ENCODE measurements at regions not wholly inside any gene's neighbourhood (a gene's known extent, or its start where the extent isn't known, plus 50 kb on each side); places are given as distances from the start of the nearest gene placed in this dataset.

- no peak for TF ChIP-seq ZNF138 (CRISPR knock-in tag; conservative IDR thresholded peaks at IDR 0.05)
- ChIA-PET POLR2A (no interaction called here), CTCF (interaction anchor here (0.5 to 2.1 kb wide), 16 partner anchors 14 to 173 kb away, joined by 3 to 14 read pairs (median 4); partner anchors contain the start of genes BOLA3 and DGUOK)
- DNase-seq (ENCODE audit: low spot score), result no peak
- H3K9me3 Mint-ChIP-seq, result no peaks in the 10 kb centered on the region
- no peaks in the 10 kb centered on the region for H3K27me3 Mint-ChIP-seq (ENCODE audit: low read depth)
- peak overlapping the region; percentile 69; the same call in 1 of the 2 replicates for H3K27ac Mint-ChIP-seq
- H3K36me3 Mint-ChIP-seq, result peaks cover 6% of the 10 kb centered on the region
- no peaks in the 10 kb centered on the region for H3K4me1 Mint-ChIP-seq
- ATAC-seq, result peak; percentile 64
- H3K4me3 Mint-ChIP-seq, result no peak overlapping the region
Observed at GRCh38 chr2:74080346-74080745, 67.4 kb downstream of the BOLA3 start.

- no peak overlapping the region; the same call in 1 of the 2 replicates for H3K27ac Mint-ChIP-seq
- ChIA-PET POLR2A (no interaction called here), CTCF (interaction anchor here (0.5 to 2.1 kb wide), 16 partner anchors 15 to 174 kb away, joined by 3 to 14 read pairs (median 4); partner anchors contain the start of genes BOLA3 and DGUOK)
- no peaks in the 10 kb centered on the region for H3K4me1 Mint-ChIP-seq
- H3K27me3 Mint-ChIP-seq (ENCODE audit: low read depth), result no peaks in the 10 kb centered on the region
- peaks cover 6% of the 10 kb centered on the region for H3K36me3 Mint-ChIP-seq
- no peak for ATAC-seq
- TF ChIP-seq ARID4B (CRISPR knock-in tag; IDR thresholded peaks at IDR 0.05; ENCODE audit: borderline replicate concordance), result no peak
- TF ChIP-seq CREM (CRISPR knock-in tag; IDR thresholded peaks at IDR 0.05), result no peak
- no peak for TF ChIP-seq OVOL2 (CRISPR knock-in tag; IDR thresholded peaks at IDR 0.05; ENCODE audit: borderline replicate concordance)
- no peak for TF ChIP-seq TCF7 (CRISPR knock-in tag; IDR thresholded peaks at IDR 0.05; ENCODE audit: low read depth)
- no peak for TF ChIP-seq ZNF232 (CRISPR knock-in tag; IDR thresholded peaks at IDR 0.05)
- DNase-seq (ENCODE audit: low spot score), result no peak
- H3K4me3 Mint-ChIP-seq, result no peak overlapping the region
- no peaks in the 10 kb centered on the region for H3K9me3 Mint-ChIP-seq
Observed at GRCh38 chr2:74081030-74081762, 66.5 kb downstream of the BOLA3 start.

GRCh38 chr2:74081763-74082110 is 66.0 kb downstream of the BOLA3 start:
- DNase-seq (ENCODE audit: low spot score), result no peak
- H3K36me3 Mint-ChIP-seq, result peaks cover 6% of the 10 kb centered on the region
- H3K27me3 Mint-ChIP-seq (ENCODE audit: low read depth), result no peaks in the 10 kb centered on the region
- ATAC-seq, result no peak
- no peak overlapping the region for H3K4me3 Mint-ChIP-seq
- CTCF ChIA-PET, result no interaction called here
- no peaks in the 10 kb centered on the region for H3K4me1 Mint-ChIP-seq
- no peaks in the 10 kb centered on the region for H3K9me3 Mint-ChIP-seq
- no peak overlapping the region for H3K27ac Mint-ChIP-seq
- POLR2A ChIA-PET, result no interaction called here
- no peak for TF ChIP-seq ZNF423 (CRISPR knock-in tag; IDR thresholded peaks at IDR 0.05)
- TF ChIP-seq MXD4 (CRISPR knock-in tag; IDR thresholded peaks at IDR 0.05; ENCODE audit: borderline replicate concordance), result no peak
- TF ChIP-seq FOXJ3 (CRISPR knock-in tag; IDR thresholded peaks at IDR 0.05; ENCODE audit: borderline replicate concordance), result no peak
- no peak for TF ChIP-seq PREB (CRISPR knock-in tag; IDR thresholded peaks at IDR 0.05; ENCODE audit: borderline replicate concordance)
- no peak for TF ChIP-seq ZNF281 (CRISPR knock-in tag; IDR thresholded peaks at IDR 0.05)
- TF ChIP-seq ERG (CRISPR knock-in tag; IDR thresholded peaks at IDR 0.05), result no peak
- TF ChIP-seq FOXP4 (CRISPR knock-in tag; IDR thresholded peaks at IDR 0.05), result no peak
- no peak for TF ChIP-seq ATF1 (CRISPR knock-in tag; IDR thresholded peaks at IDR 0.05)
- TF ChIP-seq NR3C1 (CRISPR knock-in tag; conservative IDR thresholded peaks at IDR 0.05; ENCODE audit: low read depth), result no peak
- TF ChIP-seq RELA (CRISPR knock-in tag; IDR thresholded peaks at IDR 0.05; ENCODE audit: borderline replicate concordance), result no peak
- TF ChIP-seq HMGA2 (CRISPR knock-in tag; IDR thresholded peaks at IDR 0.05), result no peak
- no peak for TF ChIP-seq KAT7 (CRISPR knock-in tag; IDR thresholded peaks at IDR 0.05; ENCODE audit: borderline replicate concordance)
- no peak for TF ChIP-seq CDX4 (CRISPR knock-in tag; IDR thresholded peaks at IDR 0.05; ENCODE audit: borderline replicate concordance)

All from WTC11 (cell line).